ENCODE measurements at regions not wholly inside any gene's neighbourhood (a gene's known extent, or its start where the extent isn't known, plus 50 kb on each side); places are given as distances from the start of the nearest gene placed in this dataset.

- POLR2A ChIA-PET: no interaction called here
- Histone ChIP-seq H3K9me1 (ENCODE audit: control insufficient read depth, insufficient read depth, low read length) (no peaks in the 10 kb centered on the region), H2AFZ (ENCODE audit: low read depth, low read length) (no peak overlapping the region), H3K9me3 (replicated peaks; ENCODE audit: control insufficient read depth, insufficient read depth, low read depth, low read length) (no peaks in the 10 kb centered on the region), H3K79me2 (ENCODE audit: control insufficient read depth, insufficient read depth, low read length) (no peaks in the 10 kb centered on the region), H3K4me1 (replicated peaks in 1 of 2; ENCODE audit: control insufficient read depth in 2 of 2, insufficient read depth in 2 of 2, low read length in 2 of 2) (no peaks in the 10 kb centered on the region), H3K9ac (ENCODE audit: insufficient read depth in 1 of 2, low read depth in 2 of 2, low read length in 2 of 2) (no peak overlapping the region), H3K4me2 (ENCODE audit: insufficient read depth, low read length) (no peak overlapping the region), H3K36me3 (ENCODE audit: control insufficient read depth, insufficient read depth, low read length) (no peaks in the 10 kb centered on the region), H3K4me3 (no peak overlapping the region), H3K27me3 (ENCODE audit: control insufficient read depth in 2 of 2, insufficient read depth in 2 of 2, low read length in 2 of 2) (no peaks in the 10 kb centered on the region), H3K27ac (ENCODE audit: extremely low read depth, low read depth, low read length) (no peak overlapping the region), H4K20me1 (replicated peaks; ENCODE audit: control insufficient read depth, insufficient read depth, low read length) (no peaks in the 10 kb centered on the region)
- intact Hi-C loops (cut with micrococcal nuclease) (no loop called here), in situ Hi-C loops (cut with MboI) (loop anchor here (25.0 kb wide), 1 partner anchor 747 kb away; no protein-coding TSS in a partner anchor)
- TF ChIP-seq, protein P1, sequence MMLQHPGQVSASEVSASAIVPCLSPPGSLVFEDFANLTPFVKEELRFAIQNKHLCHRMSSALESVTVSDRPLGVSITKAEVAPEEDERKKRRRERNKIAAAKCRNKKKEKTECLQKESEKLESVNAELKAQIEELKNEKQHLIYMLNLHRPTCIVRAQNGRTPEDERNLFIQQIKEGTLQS (IDR thresholded peaks at IDR 0.05): no peak
- TF ChIP-seq, protein P1 (CRISPR knock-in tag; conservative IDR thresholded peaks at IDR 0.05): no peak
- TF ChIP-seq ARID3A (IDR thresholded peaks at IDR 0.05; ENCODE audit: borderline replicate concordance, low read depth, low read length) (no peak), SMARCA4 (IDR thresholded peaks at IDR 0.05) (no peak), POLR3A (IDR thresholded peaks at IDR 0.05; ENCODE audit: borderline replicate concordance, extremely low read depth, insufficient read depth, insufficient read length) (no peak), SIRT6 (IDR thresholded peaks at IDR 0.05; ENCODE audit: low read depth, low read length) (no peak), NCOA6 (IDR thresholded peaks at IDR 0.05) (no peak), ZNF124 (CRISPR knock-in tag; IDR thresholded peaks at IDR 0.05) (no peak), MCM2 (IDR thresholded peaks at IDR 0.05; ENCODE audit: low read depth) (no peak), SP2 (IDR thresholded peaks at IDR 0.05; ENCODE audit: extremely low read depth, low read depth, low read length, poor library complexity, severe bottlenecking) (no peak), CBX1 (IDR thresholded peaks at IDR 0.05; ENCODE audit: low read depth) (no peak), RFX7 (CRISPR knock-in tag; IDR thresholded peaks at IDR 0.05) (no peak), ZNF699 (CRISPR knock-in tag; IDR thresholded peaks at IDR 0.05; ENCODE audit: insufficient replicate concordance) (no peak), ZNF561 (CRISPR knock-in tag; conservative IDR thresholded peaks at IDR 0.05) (no peak), ATF2 (CRISPR knock-in tag; IDR thresholded peaks at IDR 0.05) (no peak), POLR2H (tag; IDR thresholded peaks at IDR 0.05; ENCODE audit: low read depth) (no peak), ZNF444 (CRISPR knock-in tag; IDR thresholded peaks at IDR 0.05) (no peak)
- TF ChIP-seq, protein P2, sequence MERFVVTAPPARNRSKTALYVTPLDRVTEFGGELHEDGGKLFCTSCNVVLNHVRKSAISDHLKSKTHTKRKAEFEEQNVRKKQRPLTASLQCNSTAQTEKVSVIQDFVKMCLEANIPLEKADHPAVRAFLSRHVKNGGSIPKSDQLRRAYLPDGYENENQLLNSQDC (CRISPR knock-in tag; IDR thresholded peaks at IDR 0.05): no peak
- no peak for DNase-seq (ENCODE audit: extremely low read depth in 1 of 4, low spot score in 3 of 4)
- no peak for FAIRE-seq
- BruUV-seq (replicated peaks): no TSS peak
- CTCF ChIA-PET (ENCODE audit: low intra/inter-chr PET ratio): no interaction called here
- no peak for ATAC-seq
These were observed 59.4 kb upstream of the C5orf46 start for GRCh38 chr5:147965715-147966114.

Data from K562 (cell line).